Neural cell (in vitro differentiated cells): ENCODE measurements at regions not wholly inside any gene's neighbourhood (a gene's known extent, or its start where the extent isn't known, plus 50 kb on each side); places are given as distances from the start of the nearest gene placed in this dataset.

Source experiments
- H2AFZ ChIP-seq: fragments of 200-600, 300-800 bp; sonication (generic), shearing (Covaris generic); 2 replicates; pipeline ENCODE4 v1.6.0; 2014; ENCODE audit warnings: low read depth, mild to moderate bottlenecking, antibody characterized with exemption, low read length, moderate library complexity
- H3F3A ChIP-seq: fragments of 200-600 bp; shearing (Covaris generic); 2 replicates; pipeline ENCODE4 v1.6.1; 2016; ENCODE audit warnings: mild to moderate bottlenecking, moderate library complexity, mixed read lengths, antibody characterized with exemption, low read length; ENCODE audit not compliant: insufficient read depth, poor library complexity, severe bottlenecking
- H3K27ac ChIP-seq: fragments of 200-600, 300-800 bp; sonication (generic), shearing (Covaris generic); 2 replicates; pipeline ENCODE4 v1.5.1; 2014; ENCODE audit warnings: mild to moderate bottlenecking, low read length, moderate library complexity
- H3K27me3 ChIP-seq: fragments of 300-800, 200-600 bp; sonication (generic), shearing (Covaris generic); 2 replicates; pipeline ENCODE4 v1.6.0; 2014; ENCODE audit warnings: mild to moderate bottlenecking, low read depth, low read length, moderate library complexity; ENCODE audit not compliant: insufficient read depth
- H3K36me3 ChIP-seq: fragments of 300-800, 200-600 bp; sonication (generic), shearing (Covaris generic); 2 replicates; pipeline ENCODE4 v1.5.1; 2014; ENCODE audit warnings: mild to moderate bottlenecking, antibody characterized with exemption, low read length, moderate library complexity; ENCODE audit not compliant: insufficient read depth
- H3K4me2 ChIP-seq: fragments of 300-800, 200-600 bp; sonication (generic), shearing (Covaris generic); 2 replicates; pipeline ENCODE4 v1.6.0; 2014; ENCODE audit warnings: mild to moderate bottlenecking, low read length
- H3K4me3 ChIP-seq: fragments of 300-800, 200-600 bp; sonication (generic), shearing (Covaris generic); 2 replicates; pipeline ENCODE4 v1.5.1; 2014; ENCODE audit warnings: mild to moderate bottlenecking, low read length, moderate library complexity
- H3K79me2 ChIP-seq: fragments of 200-600 bp; shearing (Covaris generic); replicated peaks from 2 replicates; pipeline ENCODE4 v1.6.0; 2014; ENCODE audit warnings: mild to moderate bottlenecking, low read length, moderate library complexity; ENCODE audit not compliant: insufficient read depth
- H3K9ac ChIP-seq: fragments of 300-800, 200-600 bp; sonication (generic), shearing (Covaris generic); 2 replicates; pipeline ENCODE4 v1.6.1; 2016; ENCODE audit warnings: mild to moderate bottlenecking, low read length, mixed read lengths
- H3K9me2 ChIP-seq: fragments of 200-600 bp; shearing (Covaris generic); 2 replicates; pipeline ENCODE4 v1.6.1; 2016; ENCODE audit warnings: mild to moderate bottlenecking, low read length, mixed read lengths; ENCODE audit not compliant: insufficient read depth
- H3K9me3 ChIP-seq: fragments of 200-600, 300-800 bp; sonication (generic), shearing (Covaris generic); 2 replicates; pipeline ENCODE4 v1.6.1; 2016; ENCODE audit warnings: mild to moderate bottlenecking, mixed run types, low read length, moderate library complexity, mixed read lengths
- H4K20me1 ChIP-seq: fragments of 200-600 bp; shearing (Covaris generic); 2 replicates; pipeline ENCODE4 v1.6.1; 2016; ENCODE audit warnings: mild to moderate bottlenecking, mixed run types; ENCODE audit not compliant: insufficient read depth
- CTCF ChIP-seq: fragments of 450-650 bp; IDR thresholded peaks from 2 replicates; pipeline ENCODE4 v1.5.1; 2014; ENCODE audit warnings: antibody characterized with exemption, mild to moderate bottlenecking, moderate library complexity; ENCODE audit not compliant: poor library complexity, severe bottlenecking
- EP300 ChIP-seq: fragments of 450-650 bp; conservative IDR thresholded peaks from 2 replicates; pipeline ENCODE4 v1.6.1; 2014; ENCODE audit warnings: antibody characterized with exemption, mild to moderate bottlenecking, moderate library complexity; ENCODE audit not compliant: poor library complexity, severe bottlenecking
- EZH2 ChIP-seq: fragments of 200-600, 300-800 bp; shearing (Covaris generic), sonication (generic); IDR thresholded peaks from 2 replicates; pipeline ENCODE4 v1.6.1; 2014; ENCODE audit warnings: antibody characterized with exemption, low read length, borderline replicate concordance, mild to moderate bottlenecking; ENCODE audit not compliant: insufficient read depth, poor library complexity, severe bottlenecking
- MXI1 ChIP-seq: fragments of 450-650 bp; conservative IDR thresholded peaks from 2 replicates; pipeline ENCODE4 v1.6.1; 2014; ENCODE audit warnings: antibody characterized with exemption, mild to moderate bottlenecking; ENCODE audit not compliant: poor library complexity, severe bottlenecking
- POLR2AphosphoS5 ChIP-seq: IDR thresholded peaks from 2 replicates; pipeline ENCODE4 v1.6.1; 2012
- RAD21 ChIP-seq: fragments of 450-650 bp; conservative IDR thresholded peaks from 2 replicates; pipeline ENCODE4 v1.6.1; 2014; ENCODE audit warnings: antibody characterized with exemption, mild to moderate bottlenecking, moderate library complexity
- SMC3 ChIP-seq: fragments of 450-650 bp; conservative IDR thresholded peaks from 2 replicates; pipeline ENCODE4 v1.6.1; 2014; ENCODE audit warnings: antibody characterized with exemption, mild to moderate bottlenecking, moderate library complexity; ENCODE audit not compliant: poor library complexity
- TAF1 ChIP-seq: IDR thresholded peaks from 2 replicates; pipeline ENCODE4 v1.6.1; 2012; ENCODE audit warnings: low read depth
- TF ChIP-seq, protein P1 (sequence below): IDR thresholded peaks from 2 replicates; pipeline ENCODE4 v1.6.1; 2012; ENCODE audit warnings: borderline replicate concordance

- Histone ChIP-seq H3K79me2 (no peaks in the 10 kb centered on the region), H3K27me3 (no peaks in the 10 kb centered on the region), H3F3A (no peaks in the 10 kb centered on the region), H3K4me3 (no peak overlapping the region), H2AFZ (no peak overlapping the region), H3K36me3 (no peaks in the 10 kb centered on the region), H3K9me3 (no peaks in the 10 kb centered on the region), H3K27ac (no peak overlapping the region), H3K9me2 (no peaks in the 10 kb centered on the region), H4K20me1 (no peaks in the 10 kb centered on the region), H3K9ac (no peak overlapping the region), H3K4me2 (no peak overlapping the region)
- TF ChIP-seq MXI1 (no peak), CTCF (no peak), EP300 (no peak), RAD21 (no peak), EZH2 (no peak), POLR2AphosphoS5 (no peak), TAF1 (no peak), SMC3 (no peak)
- TF ChIP-seq, protein P1, sequence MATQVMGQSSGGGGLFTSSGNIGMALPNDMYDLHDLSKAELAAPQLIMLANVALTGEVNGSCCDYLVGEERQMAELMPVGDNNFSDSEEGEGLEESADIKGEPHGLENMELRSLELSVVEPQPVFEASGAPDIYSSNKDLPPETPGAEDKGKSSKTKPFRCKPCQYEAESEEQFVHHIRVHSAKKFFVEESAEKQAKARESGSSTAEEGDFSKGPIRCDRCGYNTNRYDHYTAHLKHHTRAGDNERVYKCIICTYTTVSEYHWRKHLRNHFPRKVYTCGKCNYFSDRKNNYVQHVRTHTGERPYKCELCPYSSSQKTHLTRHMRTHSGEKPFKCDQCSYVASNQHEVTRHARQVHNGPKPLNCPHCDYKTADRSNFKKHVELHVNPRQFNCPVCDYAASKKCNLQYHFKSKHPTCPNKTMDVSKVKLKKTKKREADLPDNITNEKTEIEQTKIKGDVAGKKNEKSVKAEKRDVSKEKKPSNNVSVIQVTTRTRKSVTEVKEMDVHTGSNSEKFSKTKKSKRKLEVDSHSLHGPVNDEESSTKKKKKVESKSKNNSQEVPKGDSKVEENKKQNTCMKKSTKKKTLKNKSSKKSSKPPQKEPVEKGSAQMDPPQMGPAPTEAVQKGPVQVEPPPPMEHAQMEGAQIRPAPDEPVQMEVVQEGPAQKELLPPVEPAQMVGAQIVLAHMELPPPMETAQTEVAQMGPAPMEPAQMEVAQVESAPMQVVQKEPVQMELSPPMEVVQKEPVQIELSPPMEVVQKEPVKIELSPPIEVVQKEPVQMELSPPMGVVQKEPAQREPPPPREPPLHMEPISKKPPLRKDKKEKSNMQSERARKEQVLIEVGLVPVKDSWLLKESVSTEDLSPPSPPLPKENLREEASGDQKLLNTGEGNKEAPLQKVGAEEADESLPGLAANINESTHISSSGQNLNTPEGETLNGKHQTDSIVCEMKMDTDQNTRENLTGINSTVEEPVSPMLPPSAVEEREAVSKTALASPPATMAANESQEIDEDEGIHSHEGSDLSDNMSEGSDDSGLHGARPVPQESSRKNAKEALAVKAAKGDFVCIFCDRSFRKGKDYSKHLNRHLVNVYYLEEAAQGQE: no peak
These were observed 184.4 kb downstream of the UNC5CL start for GRCh38 chr6:40854592-40854991.

GRCh38 chr6:40852779-40853373 lies 186.1 kb downstream of the UNC5CL start:
- TF ChIP-seq SMC3: no peak
- TF ChIP-seq TAF1: no peak
- TF ChIP-seq CTCF: peak; percentile 50
- H4K20me1 ChIP-seq: no peaks in the 10 kb centered on the region
- no peak overlapping the region for H2AFZ ChIP-seq

More at GRCh38 chr6:40852779-40853373, 186.1 kb downstream of the UNC5CL start:
- no peaks in the 10 kb centered on the region for H3K9me3 ChIP-seq
- no peaks in the 10 kb centered on the region for H3K9me2 ChIP-seq
- no peak overlapping the region for H3K27ac ChIP-seq
- no peak overlapping the region for H3K9ac ChIP-seq
- H3F3A ChIP-seq: no peaks in the 10 kb centered on the region
- H3K4me2 ChIP-seq: no peak overlapping the region
- H3K79me2 ChIP-seq: no peaks in the 10 kb centered on the region
- H3K36me3 ChIP-seq: no peaks in the 10 kb centered on the region
- no peaks in the 10 kb centered on the region for H3K27me3 ChIP-seq
- no peak overlapping the region for H3K4me3 ChIP-seq
